Right forelimb (tissue), 1 donor: ENCODE measurements at regions not wholly inside any gene's neighbourhood (a gene's known extent, or its start where the extent isn't known, plus 50 kb on each side); places are given as distances from the start of the nearest gene placed in this dataset.
"Not testable (repeated sequence)": the region's sequence is repeated elsewhere in the genome, so short reads cannot be mapped to it uniquely, and the experiment has no call there.

ENCODE experiments used
- DNase-seq: peaks from one replicate; pipeline ENCODE4 v3.0.0-alpha.2; 2018

GRCh38 chr6:44036699-44037101 is 90.6 kb downstream of the MRPL14 start:
- no peak for DNase-seq

DNA sequence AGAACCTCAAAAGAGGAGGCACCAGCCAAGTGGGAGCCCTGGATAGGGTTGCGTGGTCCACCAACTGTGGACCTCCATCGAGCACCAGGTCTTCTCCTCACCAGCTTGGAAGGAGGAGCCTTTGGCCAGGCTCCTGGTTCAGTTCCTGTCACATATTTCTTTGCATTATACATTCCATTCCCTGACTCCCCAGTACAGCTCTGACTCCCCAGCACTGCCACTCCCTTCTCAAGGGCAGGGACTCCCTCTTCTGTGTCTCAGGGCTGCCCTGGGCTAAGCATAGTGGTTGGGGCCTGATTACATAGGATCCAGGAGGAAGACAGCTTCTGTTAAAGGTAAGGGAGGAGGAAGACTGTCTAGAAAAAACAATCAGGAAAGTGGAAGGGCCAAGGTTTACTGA is 91.1 kb downstream of the MRPL14 start:
- no peak for DNase-seq

DNA sequence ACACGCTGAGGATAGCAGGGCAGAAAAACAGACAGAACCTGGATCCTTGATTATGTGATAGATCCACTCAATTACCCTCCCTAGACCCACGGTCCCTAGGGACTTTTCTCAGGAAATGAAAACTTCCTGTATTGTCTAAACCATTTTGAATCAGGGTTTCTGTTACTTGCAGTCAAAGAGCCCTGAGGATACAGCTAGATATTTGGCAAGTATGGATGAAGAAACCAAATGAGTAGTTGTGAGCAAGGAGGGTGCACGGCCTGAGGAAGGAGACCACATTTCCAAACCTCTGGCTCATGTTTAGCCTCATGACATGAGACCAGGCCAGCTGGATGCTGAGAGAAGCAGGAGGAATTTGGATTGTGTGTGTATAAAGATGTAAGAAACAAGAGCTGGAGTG is 91.6 kb downstream of the MRPL14 start:
- DNase-seq: no peak

DNA sequence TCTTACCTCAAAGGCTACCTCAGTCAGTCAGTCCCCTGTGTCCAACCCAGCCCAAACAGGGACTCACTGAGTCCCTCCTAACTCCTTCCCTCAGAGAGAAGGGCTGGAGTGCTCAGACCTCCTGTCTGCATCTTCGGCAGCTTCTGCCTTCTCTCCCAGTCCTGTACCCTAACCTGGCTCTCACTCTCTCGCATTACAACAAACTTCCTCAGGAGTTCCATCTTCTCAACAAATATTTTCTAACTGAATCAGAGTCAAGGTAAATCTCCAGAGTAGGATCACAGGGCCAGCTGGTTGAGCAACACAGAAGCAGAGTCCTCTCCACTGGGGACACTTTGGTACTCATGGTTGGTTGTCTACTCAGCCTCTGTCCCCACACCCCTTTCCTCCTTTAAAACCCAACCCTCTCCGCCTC is 92.3 kb downstream of the MRPL14 start:
- no peak for DNase-seq

DNA sequence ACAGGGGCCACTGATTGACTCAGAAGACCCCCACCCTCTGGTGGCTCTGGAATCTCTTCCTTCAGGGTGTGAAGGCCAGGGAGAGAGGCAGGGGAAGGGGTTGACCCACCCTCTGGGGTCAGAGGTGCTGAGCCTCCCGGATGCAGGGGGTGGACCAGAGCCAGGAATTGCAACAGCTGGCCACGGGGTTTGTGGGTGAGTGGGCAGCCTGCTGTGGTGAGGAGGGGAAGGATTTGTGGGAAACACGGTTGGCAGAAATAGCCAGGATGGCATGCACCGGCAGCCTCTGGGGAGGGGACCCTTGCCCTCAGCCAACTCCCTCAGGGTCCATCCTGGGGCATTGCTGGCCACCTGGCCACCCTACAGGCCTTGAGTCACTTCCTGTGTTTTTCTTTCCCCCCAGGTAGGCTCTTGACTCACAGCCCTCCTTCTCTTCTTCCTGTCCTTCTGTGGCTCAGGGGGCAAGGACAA is 92.8 kb downstream of the MRPL14 start:
- no peak for DNase-seq

DNA sequence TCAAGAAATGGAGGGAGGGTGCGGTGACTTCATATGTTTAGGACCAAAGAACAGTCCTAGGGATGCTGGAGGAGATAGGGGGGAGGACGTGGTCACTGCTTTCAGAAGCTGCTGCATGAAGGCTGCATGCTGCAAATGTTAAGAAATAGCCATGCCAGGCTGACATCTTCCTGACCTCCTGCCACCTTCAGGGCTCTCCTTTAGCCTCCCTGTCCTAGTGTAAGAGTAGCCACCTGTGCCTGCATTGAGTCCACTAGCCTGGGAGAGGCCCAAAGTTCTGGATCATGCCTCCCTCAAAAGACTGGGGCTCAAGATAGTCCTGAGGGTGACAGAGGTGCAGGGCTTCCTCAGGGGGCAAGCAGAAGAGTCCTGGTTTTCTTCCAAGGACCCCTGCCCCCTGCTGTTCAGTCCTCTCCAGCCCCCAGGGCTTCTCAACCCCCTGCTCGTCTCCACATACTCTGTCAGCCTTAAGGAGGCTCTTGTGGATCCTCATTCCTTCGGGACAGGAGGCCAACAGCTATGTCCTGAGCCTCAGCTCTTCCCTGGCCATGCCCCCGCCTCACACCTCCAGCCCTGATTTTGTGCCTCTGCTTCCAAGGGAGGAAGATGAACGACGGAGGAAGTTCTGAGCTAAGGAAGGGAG is 96.3 kb downstream of the MRPL14 start:
- no peak for DNase-seq

- DNase-seq: peak; percentile 37
These were observed 97.6 kb downstream of the MRPL14 start for GRCh38 chr6:44029444-44030185.

DNA sequence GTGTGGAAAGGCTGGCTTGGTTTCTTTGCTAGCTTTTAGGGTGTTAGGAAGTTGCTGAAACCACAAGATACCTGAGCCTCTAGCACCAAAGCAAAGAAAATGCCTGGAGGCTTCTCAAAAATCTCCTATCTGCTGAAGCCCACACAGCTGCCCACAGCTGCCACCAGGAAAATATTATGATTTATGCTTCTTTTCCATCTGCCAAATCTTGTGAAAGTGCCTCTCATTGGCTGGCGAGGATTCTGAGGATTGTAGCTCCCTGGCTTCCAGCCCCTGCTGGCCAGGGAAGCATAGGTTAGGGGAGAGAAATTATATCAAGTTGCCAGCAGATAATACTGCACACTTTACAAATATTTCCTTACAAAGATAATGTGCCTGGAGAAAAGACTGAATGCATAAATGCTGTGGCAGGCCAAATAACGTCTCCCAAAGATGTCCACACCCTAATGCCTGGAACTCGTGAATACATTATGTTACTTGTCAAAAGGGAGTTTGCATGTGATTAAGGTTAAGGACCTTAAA is 98.4 kb downstream of the MRPL14 start:
- DNase-seq: peak; percentile 51

DNA sequence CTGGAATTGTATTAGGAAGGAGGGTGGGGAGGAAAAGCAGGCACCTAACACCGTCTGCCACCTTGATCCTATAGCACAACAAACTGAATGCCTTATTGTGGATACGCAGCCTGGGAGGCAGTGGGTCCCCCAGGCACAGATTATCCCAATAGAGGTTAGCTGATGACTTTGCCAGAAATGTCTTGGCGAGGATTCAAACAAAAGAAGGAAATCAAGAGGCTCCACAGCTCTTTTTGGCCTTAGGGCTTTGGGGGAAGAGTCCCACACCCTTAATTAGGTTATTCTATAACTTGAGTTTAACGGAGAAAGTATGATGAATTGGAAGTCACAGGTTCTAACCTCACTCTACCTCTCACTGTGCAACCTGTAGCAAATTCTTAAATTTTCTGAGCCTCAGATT is 102.0 kb downstream of the MRPL14 start:
- DNase-seq: no peak

DNA sequence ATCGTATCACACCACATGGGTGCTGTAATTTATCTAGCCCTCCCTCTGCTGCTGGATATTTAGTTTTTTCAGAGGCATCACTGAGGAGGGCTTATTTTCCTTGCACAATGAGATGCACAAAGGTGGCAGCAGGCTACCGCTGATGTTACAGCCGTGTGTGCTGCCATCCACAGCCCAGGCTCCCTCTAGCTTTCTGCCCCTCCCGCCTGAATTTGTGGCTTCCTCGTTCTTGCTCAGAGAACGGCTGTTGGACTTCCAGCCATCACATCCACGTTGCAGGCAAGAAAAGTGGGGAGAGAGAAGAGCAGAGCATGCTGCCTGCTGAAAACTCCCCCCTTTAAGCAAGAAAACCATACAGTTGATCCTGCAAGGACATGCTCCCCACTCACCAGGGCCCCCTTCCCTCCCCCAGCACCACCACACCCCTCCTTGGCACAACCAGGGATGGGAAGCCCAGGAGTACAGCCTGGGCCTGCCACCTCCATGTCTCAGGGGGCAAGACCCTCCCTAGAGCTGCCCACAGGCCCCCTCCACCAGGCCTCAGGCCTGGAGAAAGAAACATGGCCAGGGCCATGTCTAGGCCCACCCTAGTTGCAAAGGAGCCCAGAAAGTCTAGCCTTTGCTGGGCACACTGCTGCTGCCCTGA is 102.6 kb downstream of the MRPL14 start:
- DNase-seq: peak; percentile 39

DNA sequence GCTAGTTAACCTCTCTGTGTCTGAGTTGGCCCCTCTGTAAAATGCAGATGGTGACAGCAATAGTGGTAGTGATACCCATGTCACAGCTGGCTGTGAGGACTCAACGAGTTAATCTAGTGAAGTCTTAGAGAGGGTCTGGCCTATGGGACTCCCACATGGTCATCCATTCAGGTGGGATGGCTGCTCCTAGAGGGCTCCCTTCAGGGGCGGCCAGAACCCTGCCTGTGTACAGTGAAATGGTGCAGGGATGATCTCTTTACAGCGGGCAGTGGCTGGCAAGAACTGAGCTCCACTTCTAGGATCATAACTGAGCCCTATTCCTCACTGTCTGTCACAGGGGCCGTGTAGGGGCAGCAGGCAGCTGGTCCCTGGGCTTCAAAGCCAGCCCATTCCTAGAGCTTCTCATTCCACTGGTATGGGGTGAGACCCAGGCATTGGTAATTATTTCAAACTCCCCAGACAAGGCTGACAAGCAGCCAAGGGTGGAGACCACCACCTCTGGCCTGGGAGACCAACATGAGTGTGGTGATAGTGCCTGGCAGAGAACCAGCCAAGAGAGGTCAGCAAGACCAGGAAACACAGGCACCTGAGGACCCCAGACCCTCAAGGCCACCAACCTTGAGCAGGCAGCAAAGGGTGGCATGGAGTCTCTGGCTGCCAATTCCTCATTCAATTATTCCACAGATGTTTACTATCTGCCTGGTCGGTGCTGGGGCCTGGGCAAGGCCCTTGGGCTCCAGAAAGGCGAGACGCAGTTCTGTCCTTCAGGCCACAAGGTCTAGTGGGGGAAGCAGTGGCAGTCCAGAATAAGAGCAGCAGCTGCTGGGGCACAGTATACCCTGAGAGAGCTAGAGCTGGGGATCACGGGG is 103.4 kb downstream of the MRPL14 start:
- peak; percentile 37 for DNase-seq

DNA sequence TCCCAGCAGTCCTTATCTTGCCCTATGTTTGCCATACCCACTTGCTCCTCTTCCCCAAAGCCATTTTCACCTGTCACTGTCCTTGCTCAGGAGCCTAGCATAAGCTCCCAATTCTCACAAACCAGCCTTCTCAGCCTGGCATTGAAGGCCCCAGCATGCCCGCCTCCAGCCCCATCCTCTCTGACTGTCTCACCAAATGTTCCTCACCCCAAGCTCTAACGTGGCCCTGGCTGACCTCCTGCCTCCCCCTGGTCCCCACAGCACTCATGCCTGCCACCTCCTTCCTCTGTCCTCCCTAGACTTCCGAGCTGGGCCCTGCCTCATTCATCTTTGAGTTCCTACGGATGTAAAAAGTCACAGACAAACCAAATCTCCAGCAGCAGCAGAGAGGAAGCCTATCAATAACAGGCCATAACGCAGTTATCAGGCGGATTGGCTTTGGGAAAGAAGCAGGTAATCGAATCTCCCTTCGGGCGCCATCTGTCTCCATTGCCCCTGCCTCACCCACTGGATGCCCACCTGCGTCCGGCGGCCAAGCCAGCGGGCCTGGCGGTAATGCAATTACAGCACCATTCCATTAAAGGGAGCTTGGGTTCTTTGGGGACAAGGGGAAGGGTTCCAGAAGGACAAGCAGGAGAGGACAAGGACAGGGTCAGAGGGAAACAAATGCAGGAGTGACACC is 104.4 kb downstream of the MRPL14 start:
- DNase-seq: peak; percentile 10

DNA sequence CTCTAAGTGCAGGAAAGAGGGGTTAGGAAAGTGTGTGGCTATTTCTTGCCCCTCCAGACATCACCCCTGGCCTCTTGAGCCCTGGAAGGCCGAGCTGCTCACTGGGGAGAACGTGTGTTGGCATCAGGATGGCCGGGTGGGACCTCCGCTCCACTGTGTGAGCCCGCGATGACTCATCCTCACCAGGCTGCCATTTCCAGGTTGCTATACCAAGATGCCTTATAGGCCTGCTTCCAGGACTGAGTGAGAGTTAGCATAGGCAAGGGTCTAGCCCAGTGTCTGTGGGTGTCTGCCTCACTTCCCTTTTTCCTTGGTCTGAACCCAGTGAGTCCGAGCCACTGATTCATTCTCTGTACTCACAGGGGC is 105.0 kb downstream of the MRPL14 start:
- peak; percentile 38 for DNase-seq

DNA sequence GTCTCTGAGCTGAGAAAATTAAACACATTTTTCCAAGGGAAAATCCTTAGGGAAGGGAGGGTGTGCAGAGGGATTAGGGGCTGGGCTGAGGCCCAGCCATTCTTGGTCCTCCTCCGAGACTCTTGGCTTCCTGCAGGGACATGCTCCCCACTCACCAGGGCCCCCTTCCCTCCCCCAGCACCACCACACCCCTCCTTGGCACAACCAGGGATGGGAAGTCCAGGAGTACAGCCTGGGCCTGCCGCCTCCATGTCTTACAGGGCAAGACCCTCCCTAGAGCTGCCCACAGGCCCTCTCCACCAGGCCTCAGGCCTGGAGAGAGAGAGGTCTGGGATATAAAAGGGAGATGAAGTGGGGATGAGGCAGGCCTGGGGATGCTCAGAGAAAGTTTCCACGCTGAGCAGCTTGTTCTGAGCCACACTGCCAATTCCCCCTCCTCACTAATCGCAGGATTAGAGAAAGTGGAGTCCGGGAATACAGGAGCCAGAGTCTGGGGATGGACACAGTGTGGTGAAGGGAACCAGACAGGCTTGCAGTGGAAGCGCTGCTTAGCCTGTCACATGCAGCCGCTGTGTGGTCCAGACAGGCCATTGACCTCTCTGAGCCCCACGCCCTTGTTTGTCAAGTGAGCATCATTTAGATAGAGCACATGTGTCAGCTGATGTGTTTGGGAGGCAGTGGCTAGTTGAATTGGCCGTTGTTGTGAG is 105.5 kb downstream of the MRPL14 start:
- peak; percentile 35 for DNase-seq

DNA sequence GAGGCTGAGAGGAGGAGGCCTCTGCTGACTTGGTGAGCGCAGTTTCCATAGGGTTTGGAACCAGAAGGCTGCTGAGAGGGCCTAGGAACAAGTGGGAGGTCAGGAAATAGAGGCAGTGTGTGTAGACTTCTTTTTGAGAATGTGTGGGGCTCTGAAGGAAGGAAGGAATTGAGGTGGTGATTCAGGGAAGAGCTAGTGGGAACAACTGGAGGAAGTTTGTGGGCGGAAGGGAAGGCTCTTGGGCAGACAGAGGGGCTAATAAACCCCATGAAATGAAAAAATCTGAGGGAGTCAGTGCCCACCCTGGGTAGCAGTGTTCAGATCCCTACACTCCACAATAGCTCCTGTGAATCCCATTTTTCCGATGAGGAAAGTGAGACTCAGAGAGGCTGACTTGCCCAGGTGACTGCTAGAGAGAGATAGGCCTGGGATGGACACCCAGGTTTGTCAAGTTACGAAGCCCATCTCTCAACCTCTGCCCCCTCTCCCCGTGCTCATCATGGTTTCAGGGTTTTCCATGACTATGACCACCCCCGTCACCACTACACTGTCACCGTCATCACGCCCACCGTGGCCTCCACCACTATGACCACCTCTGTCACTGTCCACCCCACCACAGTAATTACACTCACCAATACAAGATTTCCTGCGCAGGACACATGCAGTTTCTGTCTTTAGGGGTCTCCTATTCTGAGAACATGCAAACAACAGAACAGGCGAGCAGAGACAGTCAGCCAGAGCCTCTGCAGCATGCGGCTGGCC is 106.4 kb downstream of the MRPL14 start:
- peak; percentile 29 for DNase-seq

DNA sequence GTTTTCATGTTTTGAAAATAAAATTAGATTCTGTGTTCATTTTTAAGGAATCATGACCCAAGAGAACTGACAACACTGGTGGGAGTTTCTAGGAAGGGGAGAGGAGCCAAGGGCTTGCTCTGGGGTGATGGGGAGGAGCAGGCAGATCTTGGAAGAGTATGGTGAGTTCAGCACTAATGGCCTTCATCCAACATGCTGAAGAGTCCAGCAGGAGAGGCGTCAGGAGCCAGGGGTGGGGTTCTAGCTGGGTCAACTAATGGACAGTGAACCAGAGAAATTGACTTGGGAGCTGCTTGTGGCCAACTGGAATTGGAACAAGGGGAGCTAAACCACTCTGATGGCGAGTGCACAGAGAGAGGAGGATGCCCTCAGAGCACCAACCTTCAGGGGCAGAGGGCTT is 107.1 kb downstream of the MRPL14 start:
- peak; percentile 45 for DNase-seq

DNA sequence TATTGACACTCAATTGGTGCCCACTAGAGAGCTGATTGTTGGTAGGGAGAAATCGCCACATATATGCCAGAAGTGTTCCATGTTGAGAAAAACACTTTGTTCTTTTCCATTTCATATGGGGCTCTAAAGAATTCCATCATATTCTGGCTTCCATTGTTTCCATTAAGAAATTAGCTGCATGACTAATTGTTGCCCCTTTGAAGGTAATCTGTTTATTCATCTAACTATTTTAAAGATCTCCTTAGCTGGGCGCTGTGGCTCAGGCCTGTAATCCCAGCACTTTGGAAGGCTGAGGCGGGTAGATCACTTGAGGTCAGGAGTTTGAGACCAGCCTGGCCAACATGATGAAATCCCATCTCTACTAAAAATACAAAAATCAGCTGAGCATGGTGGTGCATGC is 109.9 kb downstream of the MRPL14 start:
- not testable (repeated sequence) for DNase-seq

GRCh38 chr6:44016131-44016870 is 111.0 kb downstream of the MRPL14 start:
- DNase-seq: no peak

DNA sequence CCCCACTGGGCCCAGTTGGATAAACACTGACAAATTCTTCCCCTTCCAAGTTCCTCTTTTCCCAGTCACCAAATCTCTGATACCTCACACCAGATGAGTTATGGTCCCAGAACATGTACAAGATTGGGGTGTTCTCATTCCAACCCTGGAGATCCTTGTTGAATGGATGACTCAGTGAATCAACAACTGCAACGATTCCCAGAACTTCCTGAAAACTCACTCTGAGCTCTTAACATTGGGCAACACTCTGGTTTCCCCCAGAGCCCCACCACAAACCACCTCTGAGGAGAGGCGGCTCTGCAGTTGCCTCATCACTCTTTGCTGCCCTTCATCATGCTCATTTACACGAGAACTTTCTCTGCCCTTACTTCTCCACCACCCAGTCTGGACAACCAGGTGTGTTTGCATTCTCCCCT is 115.2 kb downstream of the MRPL14 start:
- peak; percentile 32 for DNase-seq

GRCh38 chr6:44011350-44011920 is 115.8 kb downstream of the MRPL14 start:
- no peak for DNase-seq
